HG03558 (cell line): ENCODE measurements at regions not wholly inside any gene's neighbourhood (a gene's known extent, or its start where the extent isn't known, plus 50 kb on each side); places are given as distances from the start of the nearest gene placed in this dataset.
A peak's percentile ranks its signal among the peaks of the same experiment; 100 is the strongest.

Experiments used
- ATAC-seq: cut with Tn5 transposase; IDR thresholded peaks from one replicate; pipeline ENCODE4 v1.9.1; 2021; ENCODE audit warnings: moderate number of reproducible peaks; ENCODE audit not compliant: unreplicated experiment; ENCODE audit errors: extremely low read depth

DNA sequence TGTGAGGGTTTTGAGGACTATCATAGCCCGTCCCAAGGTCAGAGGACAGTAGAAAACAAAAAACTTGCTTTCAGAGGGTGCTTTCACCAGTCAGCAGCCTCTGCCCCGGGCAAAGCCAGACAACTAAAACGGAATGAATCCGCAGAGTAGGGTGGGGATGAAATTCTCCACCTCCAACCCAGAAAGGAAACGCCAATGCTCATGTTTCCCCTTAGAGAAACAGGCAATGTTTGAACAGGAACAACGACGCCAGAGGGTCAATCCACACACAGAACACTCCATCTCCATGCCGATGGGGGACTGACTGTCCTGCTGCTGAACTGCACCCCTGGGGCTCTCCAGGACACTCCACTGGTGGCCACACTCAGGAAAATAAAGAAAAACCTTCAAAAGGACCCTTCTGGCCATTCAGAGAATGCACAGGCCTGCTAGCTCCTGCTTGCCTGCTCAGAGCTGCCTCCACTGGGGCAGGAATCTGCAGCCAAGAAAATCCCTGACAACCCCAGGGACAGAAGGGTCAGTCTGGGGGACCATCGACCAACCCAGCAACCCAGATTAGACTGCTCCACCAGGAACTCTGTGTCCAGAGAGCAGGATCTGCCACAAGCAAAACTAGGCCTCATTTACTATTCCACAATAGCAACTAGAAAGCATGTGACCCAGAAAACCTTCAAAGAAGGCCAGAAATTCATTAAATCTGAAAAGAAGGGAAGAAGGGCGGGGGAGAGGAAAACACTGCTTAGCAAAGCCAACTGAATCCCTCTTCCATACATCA is 116.0 kb downstream of the TOMM20 start:
- no peak for ATAC-seq

DNA sequence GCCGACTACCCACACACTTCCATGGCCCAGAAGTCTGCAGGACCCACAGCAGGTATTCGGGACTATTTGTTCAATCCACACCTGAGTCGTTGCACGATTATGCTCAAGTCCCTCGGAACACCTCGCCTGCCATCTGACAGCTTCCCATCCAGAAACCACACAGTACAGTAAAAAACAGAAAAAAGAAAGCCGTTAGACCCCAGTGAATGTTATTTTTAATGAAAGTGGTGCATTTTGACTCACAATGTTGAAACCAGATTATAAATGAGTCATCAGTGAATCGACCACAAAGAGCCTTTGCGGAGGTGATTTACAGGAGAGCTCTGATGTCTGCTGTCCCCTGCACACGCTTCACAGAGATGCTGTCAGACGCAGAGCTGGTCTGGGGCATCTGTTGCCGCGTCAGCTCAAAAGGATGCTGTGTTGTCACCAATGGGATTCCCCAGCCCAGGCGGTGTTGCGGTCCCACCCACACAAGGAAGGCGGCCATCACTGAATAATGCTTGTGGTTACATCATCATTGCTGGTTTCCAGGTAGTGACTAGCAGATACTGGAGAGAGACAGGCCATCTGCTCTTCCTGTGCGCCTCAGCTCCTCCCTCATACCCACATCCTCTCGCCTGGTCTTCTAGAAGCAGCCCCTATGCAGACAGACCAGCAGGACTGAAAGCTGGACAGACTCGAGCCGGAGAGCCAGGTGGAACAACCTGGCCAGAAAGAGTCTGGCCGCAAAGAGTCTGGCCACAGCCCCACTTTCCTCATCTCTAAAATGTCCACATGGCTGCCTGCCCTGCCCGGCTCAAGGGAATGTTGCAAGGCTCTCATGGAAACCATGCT is 116.8 kb downstream of the TOMM20 start:
- ATAC-seq = peak; percentile 56

GRCh38 chr1:235011064-235011598 is 117.5 kb downstream of the TOMM20 start:
- no peak for ATAC-seq

DNA sequence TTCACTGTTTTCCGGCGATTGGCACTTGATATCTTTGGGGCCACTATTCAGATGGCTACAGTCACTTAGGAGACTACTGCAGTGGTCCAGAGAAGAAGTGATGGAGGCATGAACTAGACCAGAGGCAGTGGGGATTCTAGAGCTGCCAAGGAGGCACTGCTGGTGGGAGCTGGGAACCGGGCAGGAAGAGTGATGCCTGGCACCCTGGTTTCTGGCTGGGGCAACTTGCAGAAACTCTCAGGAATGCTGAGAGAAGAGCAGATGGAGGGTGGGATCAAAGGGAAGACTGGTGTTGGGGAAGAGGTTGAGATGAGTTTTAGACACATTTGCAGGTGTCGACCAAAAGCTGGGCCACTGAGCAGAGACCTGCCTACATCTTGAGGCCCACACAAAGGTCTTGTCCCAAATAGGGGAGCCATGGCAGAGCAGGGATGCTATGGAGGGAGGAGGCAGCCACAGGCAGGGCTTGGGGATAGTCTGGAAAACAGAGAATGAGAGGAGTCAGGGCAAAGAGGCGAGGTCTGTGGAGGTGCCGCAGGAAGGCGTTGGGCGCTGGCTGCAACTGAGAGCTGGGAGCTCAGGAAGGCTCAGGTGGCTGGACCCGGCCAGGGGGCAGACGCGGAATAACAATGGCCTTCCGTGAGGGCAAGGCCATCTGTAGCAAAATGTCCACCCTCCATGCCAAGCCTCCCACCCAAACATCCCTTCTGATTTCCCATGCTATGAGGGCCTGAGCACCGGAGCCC is 118.9 kb downstream of the TOMM20 start:
- ATAC-seq = no peak

DNA sequence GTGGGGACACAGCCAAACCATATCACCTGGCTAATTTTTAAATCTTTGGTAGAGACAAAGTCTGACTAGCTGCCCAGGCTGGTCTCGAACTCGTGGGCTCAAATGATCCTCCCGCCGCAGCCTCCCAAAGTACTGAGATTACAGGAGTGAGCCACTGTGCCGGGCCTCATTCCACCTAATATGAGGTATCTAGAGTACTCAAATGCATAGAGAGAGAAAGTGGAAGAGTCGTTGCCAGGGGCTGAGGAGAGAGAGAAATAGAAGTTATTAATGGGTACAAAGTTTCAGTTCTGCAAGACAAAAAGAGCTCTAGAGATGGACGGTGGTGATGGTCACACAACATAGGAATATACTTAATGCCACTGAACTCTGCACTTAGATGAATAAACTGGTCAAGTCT is 119.6 kb downstream of the TOMM20 start:
- ATAC-seq = no peak

- ATAC-seq = no peak
These were observed 120.4 kb downstream of the TOMM20 start for GRCh38 chr1:235008239-235008638.

DNA sequence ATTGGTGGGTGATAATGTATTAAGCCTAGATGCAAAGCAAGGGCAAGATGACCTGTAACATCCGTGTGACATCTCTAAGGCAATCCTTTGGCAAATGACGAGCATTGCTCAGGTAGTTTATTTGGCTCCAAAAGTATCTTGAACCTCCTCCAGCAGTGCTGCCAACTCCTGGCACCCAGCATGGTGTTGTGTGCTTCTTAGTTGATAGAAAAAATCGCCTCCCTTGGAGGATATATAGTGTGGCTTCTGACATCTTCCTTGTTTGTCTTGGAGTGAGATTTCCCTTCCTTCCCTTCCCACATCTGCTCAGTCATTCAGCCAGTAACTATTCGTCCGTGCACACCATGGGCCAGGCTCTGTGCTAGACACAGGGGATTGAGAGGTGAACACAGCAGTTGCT is 121.8 kb downstream of the TOMM20 start:
- ATAC-seq = no peak

DNA sequence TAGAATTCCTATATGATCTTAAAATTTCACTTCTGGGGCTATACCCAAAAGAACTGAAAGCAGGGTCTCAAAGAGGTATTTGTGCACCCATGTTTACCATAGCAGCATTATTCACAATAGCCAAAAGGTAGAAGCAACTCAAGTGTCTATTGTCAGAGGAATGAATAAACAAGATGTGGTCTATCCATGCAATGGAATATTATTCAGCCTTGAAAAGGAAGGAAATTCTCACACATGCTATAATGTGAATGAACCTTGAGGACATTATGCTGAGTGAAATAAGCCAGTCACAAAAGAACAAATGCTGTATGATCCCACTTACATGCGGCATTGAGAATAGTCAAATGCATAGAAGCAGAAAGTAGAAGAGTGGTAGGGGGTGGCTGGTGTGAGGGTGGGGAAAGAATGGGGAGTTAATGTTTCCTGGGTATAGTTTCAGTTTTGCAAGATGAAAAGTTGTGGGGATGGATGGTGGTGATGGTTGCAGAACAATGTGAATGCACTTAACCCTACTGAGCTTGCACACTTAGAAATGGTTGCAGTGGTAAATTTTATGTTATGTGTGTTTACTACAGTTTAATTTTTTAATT is 122.4 kb downstream of the TOMM20 start:
- ATAC-seq = no peak

DNA sequence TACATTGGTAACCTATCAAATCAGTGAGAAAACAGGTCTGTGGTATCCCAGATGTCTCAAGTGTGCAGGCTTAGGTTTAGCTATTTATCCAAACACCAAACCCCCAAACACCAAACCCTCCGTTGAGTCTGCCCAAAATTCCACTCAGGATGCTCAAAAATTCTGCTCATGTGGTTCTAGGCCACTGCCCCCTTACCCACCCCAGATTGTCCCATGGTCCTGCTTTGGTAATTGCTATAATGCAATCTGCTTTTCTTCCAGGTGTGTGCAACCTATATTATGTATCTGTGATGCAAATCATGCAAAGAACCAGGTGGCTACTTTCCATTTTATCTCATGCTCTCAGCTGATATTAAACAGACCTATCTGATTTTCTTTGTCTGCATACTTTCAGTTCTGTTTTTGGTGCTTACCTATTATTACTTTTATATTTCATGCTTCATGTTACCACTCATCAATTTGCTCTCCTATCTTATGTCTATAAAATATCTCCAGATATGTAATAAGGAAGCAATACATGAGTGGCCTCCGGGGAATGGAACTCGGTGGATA is 123.7 kb downstream of the TOMM20 start:
- no peak for ATAC-seq

DNA sequence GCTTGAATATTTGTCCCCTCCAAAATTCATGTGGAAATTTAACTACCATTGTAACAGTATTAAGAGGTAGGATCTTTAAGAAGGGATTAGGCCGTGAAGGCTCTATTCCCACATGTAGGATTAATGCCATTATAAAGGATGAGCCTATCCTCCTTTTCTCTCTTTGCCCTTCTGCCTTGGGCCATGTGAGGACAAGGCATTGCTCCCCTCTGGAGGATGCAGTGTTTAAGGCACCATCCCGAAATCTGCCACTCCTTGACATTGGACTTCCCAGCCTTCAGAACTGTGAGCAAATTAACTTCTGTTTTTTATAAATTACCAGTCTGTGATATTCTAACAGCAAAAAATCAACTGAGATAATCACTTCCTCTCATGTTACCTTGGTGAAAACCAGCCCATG is 124.4 kb downstream of the TOMM20 start:
- no peak for ATAC-seq

- no peak for ATAC-seq
These were observed 125.8 kb downstream of the TOMM20 start for GRCh38 chr1:235002706-235003300.

GRCh38 chr1:234999513-234999940 is 129.1 kb downstream of the TOMM20 start:
- ATAC-seq = no peak

GRCh38 chr1:234997896-234998741 is 130.5 kb downstream of the TOMM20 start:
- no peak for ATAC-seq

- ATAC-seq = no peak
These were observed 131.3 kb downstream of the TOMM20 start for GRCh38 chr1:234997201-234997895.

DNA sequence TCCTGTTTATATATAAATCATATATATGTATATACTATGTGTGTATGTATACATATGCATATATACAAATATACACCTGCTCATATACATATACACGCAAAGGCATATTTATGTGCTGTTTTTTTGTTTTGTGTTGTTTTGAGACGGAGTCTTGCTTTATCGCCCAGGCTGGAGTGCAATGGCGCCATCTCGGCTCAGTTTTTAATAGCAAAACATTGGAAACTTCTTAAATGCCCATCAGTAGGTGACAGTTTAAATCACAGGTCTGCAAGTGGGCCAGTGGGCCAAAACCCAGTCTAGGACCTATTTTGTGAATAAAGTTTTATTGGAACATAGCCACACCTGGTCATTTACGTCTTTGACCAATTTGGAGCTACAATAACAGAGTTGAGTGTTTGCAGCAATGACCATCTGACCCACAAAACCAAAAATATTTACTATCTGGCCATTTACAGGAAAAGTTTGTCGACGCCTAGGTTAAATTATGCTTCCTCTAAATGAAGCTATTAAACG is 132.3 kb downstream of the TOMM20 start:
- no peak for ATAC-seq

DNA sequence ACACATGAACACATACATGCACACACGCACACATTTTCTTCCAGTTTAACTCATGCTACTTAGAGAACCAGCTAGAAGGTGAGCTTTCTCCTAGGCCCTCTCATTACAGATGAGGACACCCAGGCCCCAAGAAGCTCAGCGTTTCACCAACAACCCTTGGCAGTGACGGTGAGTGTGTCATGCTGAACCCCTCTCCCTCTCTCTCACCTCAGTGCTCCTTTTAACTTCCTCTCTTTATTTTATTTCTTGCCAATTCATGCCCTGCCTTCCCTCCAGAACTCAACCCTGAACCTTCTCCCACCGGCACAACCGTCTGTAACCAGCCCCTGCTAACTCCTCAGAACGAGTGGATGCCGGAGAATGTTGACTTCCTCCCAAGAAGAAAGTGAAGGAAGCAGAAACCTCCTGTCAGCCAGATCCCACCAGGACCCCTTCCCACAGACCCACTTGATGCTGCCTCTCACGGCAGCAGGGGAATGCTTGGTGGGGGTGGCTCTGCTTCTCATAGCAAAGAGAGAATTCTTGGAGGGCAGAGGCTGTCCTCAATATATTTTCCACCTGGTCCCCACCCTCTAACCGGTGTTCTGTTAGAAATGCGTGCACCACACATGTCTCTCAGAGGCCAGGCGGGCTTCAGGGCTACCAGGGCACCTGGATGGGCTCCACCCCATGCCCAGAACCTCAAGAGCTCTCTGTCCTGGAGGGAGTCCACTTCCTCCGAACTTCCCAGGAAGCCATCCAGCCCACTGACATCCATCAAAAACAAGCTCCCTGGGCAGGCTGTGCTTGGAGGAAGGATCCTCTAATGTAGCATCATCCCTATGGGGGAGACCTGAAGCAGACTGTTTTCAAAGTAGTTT is 134.0 kb downstream of the TOMM20 start:
- no peak for ATAC-seq

GRCh38 chr1:234992065-234992464 is 136.6 kb downstream of the TOMM20 start:
- no peak for ATAC-seq
